ENCODE measurements at regions not wholly inside any gene's neighbourhood (a gene's known extent, or its start where the extent isn't known, plus 50 kb on each side); places are given as distances from the start of the nearest gene placed in this dataset.

GRCh38 chr6:163844761-163845160, 430.2 kb downstream of the QKI start:
- DNase-seq (ENCODE audit: low spot score): no peak

- DNase-seq (ENCODE audit: low spot score): no peak
These were observed 429.8 kb downstream of the QKI start for GRCh38 chr6:163844357-163844756.

GRCh38 chr6:163843218-163843617, 428.7 kb downstream of the QKI start:
- no peak for DNase-seq (ENCODE audit: low spot score)

GRCh38 chr6:163842467-163842866, 427.9 kb downstream of the QKI start:
- DNase-seq (ENCODE audit: low spot score): no peak

GRCh38 chr6:163841733-163842132, 427.2 kb downstream of the QKI start:
- no peak for DNase-seq (ENCODE audit: low spot score)

- no peak for DNase-seq (ENCODE audit: low spot score)
These were observed 426.8 kb downstream of the QKI start for GRCh38 chr6:163841326-163841725.

GRCh38 chr6:163840880-163841279, 426.4 kb downstream of the QKI start:
- DNase-seq (ENCODE audit: low spot score): no peak

GRCh38 chr6:163839296-163839695, 424.8 kb downstream of the QKI start:
- no peak for DNase-seq (ENCODE audit: low spot score)

- peak; percentile 44 for DNase-seq (ENCODE audit: low spot score)
These were observed 423.3 kb downstream of the QKI start for GRCh38 chr6:163837691-163838431.

- DNase-seq (ENCODE audit: low spot score): no peak
These were observed 422.6 kb downstream of the QKI start for GRCh38 chr6:163836876-163837690.

GRCh38 chr6:163835439-163836171, 421.1 kb downstream of the QKI start:
- DNase-seq (ENCODE audit: low spot score): no peak

- no peak for DNase-seq (ENCODE audit: low spot score)
These were observed 419.9 kb downstream of the QKI start for GRCh38 chr6:163834226-163834970.

- DNase-seq (ENCODE audit: low spot score): no peak
These were observed 417.2 kb downstream of the QKI start for GRCh38 chr6:163831736-163832135.

- no peak for DNase-seq (ENCODE audit: low spot score)
These were observed 416.1 kb downstream of the QKI start for GRCh38 chr6:163830641-163831040.

GRCh38 chr6:163828038-163828795, 413.7 kb downstream of the QKI start:
- peak; percentile 43 for DNase-seq (ENCODE audit: low spot score)

GRCh38 chr6:163827143-163827542, 412.6 kb downstream of the QKI start:
- DNase-seq (ENCODE audit: low spot score): peak; percentile 68

GRCh38 chr6:163826629-163827028, 412.1 kb downstream of the QKI start:
- no peak for DNase-seq (ENCODE audit: low spot score)

- no peak for DNase-seq (ENCODE audit: low spot score)
These were observed 410.5 kb downstream of the QKI start for GRCh38 chr6:163825033-163825432.

GRCh38 chr6:163823577-163823976, 409.1 kb downstream of the QKI start:
- DNase-seq (ENCODE audit: low spot score): no peak

GRCh38 chr6:163820745-163821458, 406.4 kb downstream of the QKI start:
- peak; percentile 84 for DNase-seq (ENCODE audit: low spot score)

All from SK-N-DZ (cell line).